Suprapubic skin (tissue), 3 donors: ENCODE measurements at regions not wholly inside any gene's neighbourhood (a gene's known extent, or its start where the extent isn't known, plus 50 kb on each side); places are given as distances from the start of the nearest gene placed in this dataset.

Source experiments
- POLR2AphosphoS5 ChIP-seq, 3 donors: sonication (generic); formaldehyde crosslinking; IDR thresholded peaks; one replicate each; pipeline ENCODE4 v1.6.1; 2017; ENCODE audit warnings: antibody characterized with exemption in 3 of 3
- TF ChIP-seq, protein P1 (sequence below), 2 donors: fragments of 200-600 bp in 1 of 2; fragments of 450-650 bp in 1 of 2; sonication (generic) in 1 of 2; IDR thresholded peaks; one replicate each; pipeline ENCODE4 v1.5.1; 2016 to 2019; ENCODE audit warnings: antibody characterized with exemption in 2 of 2, mild to moderate bottlenecking in 1 of 2, moderate library complexity in 1 of 2

DNA sequence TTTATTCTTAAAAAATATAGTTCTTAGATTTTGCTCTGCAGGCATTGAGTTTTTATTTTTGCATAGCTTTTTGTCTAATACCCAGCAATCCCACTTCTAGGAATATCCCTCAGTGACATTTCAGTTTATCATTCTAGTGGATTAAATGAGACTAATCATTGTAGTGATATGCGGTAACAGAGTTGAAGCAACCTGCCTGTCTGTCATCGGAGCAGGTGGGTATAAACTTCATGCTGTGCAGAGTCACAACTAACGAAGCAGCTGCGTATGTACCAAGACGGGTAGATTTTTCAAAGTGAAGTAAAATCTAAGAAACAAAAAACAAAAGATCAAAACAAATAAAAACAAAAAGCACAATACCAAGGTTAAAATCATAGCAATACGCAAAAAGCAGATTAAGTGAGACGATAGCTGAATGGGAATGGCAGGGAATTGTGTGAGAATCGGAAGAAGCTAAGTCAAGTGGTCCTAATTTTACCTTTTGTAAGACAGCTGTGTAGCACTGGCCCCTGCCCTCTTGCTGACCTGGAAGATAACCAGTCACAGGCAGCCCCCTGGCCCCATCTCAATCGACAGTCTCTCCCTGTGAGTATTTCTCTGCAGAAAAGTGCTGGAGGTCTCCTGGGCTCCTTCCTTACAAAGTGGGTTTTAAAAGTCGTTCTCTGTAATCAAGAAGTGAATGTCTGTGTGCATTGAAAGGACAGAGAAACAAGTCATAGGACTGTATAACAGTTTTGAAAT lies 169.2 kb downstream of the OR2B2 start:
- TF ChIP-seq POLR2AphosphoS5 (IDR thresholded peaks at IDR 0.05) = no peak
- TF ChIP-seq, protein P1, sequence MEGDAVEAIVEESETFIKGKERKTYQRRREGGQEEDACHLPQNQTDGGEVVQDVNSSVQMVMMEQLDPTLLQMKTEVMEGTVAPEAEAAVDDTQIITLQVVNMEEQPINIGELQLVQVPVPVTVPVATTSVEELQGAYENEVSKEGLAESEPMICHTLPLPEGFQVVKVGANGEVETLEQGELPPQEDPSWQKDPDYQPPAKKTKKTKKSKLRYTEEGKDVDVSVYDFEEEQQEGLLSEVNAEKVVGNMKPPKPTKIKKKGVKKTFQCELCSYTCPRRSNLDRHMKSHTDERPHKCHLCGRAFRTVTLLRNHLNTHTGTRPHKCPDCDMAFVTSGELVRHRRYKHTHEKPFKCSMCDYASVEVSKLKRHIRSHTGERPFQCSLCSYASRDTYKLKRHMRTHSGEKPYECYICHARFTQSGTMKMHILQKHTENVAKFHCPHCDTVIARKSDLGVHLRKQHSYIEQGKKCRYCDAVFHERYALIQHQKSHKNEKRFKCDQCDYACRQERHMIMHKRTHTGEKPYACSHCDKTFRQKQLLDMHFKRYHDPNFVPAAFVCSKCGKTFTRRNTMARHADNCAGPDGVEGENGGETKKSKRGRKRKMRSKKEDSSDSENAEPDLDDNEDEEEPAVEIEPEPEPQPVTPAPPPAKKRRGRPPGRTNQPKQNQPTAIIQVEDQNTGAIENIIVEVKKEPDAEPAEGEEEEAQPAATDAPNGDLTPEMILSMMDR (IDR thresholded peaks at IDR 0.05) = no peak
